GM10266 (cell line): ENCODE measurements at regions not wholly inside any gene's neighbourhood (a gene's known extent, or its start where the extent isn't known, plus 50 kb on each side); places are given as distances from the start of the nearest gene placed in this dataset.
"Not testable (repeated sequence)": the region's sequence is repeated elsewhere in the genome, so short reads cannot be mapped to it uniquely, and the experiment has no call there.

Experiments used
- DNase-seq: peaks from one replicate; pipeline ENCODE4 v3.0.0; 2012; ENCODE audit errors: extremely low spot score
- TF ChIP-seq, protein P1 (sequence below): IDR thresholded peaks from 2 replicates; pipeline ENCODE4 v1.5.1; 2012; ENCODE audit warnings: mild to moderate bottlenecking, low read depth; ENCODE audit not compliant: control insufficient read depth, insufficient read depth; ENCODE audit errors: missing control alignments

DNA sequence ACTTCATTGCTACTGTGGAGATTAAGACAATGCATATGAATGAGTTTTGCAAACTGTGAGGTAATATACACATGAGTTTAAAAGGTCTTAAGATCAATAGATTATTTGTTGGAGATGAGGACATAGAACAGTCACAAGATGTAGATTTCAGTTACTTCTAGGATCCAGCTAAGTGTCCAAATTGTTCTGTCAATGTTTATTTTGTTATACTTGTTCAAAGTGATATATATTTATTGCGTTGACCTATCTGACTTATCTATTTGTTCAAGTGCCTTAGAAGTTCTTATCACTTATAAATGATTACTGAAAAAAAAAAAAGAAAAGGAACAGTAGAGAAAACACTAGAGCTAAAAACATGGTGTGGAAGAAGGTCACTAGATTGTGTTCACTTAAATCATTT lies 75.6 kb upstream of the GRIN3A start:
- DNase-seq: no peak
- TF ChIP-seq, protein P1, sequence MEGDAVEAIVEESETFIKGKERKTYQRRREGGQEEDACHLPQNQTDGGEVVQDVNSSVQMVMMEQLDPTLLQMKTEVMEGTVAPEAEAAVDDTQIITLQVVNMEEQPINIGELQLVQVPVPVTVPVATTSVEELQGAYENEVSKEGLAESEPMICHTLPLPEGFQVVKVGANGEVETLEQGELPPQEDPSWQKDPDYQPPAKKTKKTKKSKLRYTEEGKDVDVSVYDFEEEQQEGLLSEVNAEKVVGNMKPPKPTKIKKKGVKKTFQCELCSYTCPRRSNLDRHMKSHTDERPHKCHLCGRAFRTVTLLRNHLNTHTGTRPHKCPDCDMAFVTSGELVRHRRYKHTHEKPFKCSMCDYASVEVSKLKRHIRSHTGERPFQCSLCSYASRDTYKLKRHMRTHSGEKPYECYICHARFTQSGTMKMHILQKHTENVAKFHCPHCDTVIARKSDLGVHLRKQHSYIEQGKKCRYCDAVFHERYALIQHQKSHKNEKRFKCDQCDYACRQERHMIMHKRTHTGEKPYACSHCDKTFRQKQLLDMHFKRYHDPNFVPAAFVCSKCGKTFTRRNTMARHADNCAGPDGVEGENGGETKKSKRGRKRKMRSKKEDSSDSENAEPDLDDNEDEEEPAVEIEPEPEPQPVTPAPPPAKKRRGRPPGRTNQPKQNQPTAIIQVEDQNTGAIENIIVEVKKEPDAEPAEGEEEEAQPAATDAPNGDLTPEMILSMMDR: no peak

DNA sequence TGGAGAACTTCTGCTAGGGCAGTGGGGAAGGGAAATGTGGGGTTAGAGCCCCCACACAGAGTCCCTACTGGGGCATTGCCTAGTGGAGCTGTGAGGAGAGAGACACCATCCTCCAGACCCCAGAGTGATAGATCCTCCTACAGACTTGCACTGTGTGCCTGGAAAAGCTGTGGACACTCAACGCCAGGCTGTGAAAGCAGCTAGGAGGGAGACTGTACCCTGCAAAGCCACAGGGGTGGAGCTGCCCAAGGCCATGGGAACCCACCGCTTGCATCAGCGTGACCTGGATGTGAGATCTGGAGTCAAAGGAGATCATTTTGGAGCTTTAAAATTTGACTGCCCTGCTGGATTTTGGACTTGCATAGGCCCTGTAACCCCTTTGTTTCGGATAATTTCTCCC lies 69.4 kb upstream of the GRIN3A start:
- DNase-seq: not testable (repeated sequence)

DNA sequence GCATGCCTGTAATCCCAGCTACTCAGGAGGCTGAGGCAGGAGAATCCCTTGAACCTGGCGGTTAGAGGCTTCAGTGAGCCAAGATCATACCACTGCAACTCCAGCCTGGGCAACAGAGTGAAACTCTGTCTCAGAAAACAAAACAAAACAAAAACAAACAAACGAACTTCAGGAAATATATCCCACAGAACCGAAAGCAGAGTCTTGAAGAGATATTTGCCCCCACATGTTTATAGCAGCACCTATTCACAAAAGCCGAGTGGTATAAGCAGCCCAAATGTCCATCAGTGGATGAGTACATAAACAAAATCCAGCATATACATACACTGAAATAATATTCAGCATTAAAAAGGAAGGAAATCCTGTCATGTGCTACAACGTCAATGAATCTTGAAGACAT lies 57.6 kb upstream of the GRIN3A start:
- no peak for DNase-seq
- TF ChIP-seq, protein P1: no peak

DNA sequence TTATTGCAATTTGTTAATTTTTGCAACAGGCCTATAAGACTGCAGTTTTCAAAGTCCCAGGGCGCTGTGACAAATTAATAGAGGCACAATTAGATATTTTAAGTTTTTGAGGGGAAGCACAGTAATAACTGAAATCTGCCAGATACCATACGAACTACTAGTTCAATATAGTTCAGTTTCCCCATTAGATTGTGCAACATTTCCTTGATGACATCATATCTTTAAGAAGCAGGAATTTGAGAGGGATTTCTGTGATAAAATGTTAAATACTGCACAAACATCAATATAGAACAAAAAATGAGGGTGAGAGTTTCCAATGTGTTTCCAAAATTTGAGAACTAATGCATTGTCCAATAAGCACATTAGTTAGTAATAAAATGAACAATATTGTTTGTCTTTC lies 56.7 kb upstream of the GRIN3A start:
- DNase-seq: no peak
- TF ChIP-seq, protein P1: no peak

DNA sequence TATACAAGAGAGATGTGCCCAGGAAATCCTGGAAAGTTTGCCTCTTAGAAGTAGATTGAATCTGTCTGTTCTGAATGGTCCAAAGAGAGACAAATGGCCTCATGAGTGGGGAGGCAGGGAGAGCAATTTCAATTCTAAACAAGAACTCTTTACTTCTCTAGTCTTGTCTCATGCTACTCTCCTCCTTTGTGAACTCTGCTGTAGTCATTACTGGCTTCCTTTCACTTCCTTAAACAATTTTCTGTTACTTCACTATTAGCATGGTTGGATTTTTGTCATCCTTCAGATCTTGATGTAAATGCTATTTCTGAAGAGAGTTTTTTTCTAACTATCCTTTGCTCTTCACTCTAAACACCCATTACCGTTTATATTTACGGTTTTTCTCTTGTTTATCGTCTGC lies 54.0 kb upstream of the GRIN3A start:
- no peak for DNase-seq
- TF ChIP-seq, protein P1: no peak

DNA sequence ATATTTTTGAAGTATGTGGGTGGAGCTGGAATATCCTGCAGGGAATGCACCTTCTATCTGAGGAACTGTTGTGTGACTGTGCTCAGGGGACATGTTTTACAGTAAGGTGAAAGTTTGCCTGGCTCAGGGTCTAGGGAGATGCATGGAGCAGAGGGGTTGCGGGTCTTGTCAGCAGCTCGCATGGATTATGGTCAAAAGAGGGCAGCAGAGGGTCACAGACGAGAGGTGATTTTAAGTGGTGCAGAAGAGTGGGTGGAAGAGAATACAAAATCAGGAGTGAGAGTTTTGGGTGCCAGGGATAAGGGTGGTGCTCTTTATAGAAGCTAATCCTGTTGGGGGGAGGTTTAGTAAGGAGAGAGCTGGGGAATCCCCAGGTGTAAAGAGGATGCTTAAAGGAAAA lies 53.5 kb upstream of the GRIN3A start:
- peak; percentile 18 for DNase-seq
- TF ChIP-seq, protein P1: peak; percentile 37

DNA sequence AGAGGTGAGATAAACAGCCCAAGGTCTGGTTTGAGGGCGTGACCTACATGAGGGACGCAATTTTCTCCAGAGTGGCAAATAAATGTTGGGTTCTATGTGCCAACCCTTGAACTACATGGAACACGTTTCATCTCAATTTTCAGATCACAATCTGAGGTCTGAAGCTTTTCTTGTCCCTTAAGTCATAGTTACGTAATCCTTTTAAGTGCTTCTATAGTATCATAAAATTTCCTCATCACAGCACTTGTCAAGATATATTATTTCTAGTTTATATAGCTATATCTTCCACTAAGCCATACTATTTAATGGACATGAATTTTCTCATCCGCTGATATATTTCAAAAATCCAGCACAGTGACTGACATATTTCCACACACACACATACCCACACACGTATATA lies 53.1 kb upstream of the GRIN3A start:
- no peak for DNase-seq
- TF ChIP-seq, protein P1: no peak
